ENCODE measurements at regions not wholly inside any gene's neighbourhood (a gene's known extent, or its start where the extent isn't known, plus 50 kb on each side); places are given as distances from the start of the nearest gene placed in this dataset.

DNA sequence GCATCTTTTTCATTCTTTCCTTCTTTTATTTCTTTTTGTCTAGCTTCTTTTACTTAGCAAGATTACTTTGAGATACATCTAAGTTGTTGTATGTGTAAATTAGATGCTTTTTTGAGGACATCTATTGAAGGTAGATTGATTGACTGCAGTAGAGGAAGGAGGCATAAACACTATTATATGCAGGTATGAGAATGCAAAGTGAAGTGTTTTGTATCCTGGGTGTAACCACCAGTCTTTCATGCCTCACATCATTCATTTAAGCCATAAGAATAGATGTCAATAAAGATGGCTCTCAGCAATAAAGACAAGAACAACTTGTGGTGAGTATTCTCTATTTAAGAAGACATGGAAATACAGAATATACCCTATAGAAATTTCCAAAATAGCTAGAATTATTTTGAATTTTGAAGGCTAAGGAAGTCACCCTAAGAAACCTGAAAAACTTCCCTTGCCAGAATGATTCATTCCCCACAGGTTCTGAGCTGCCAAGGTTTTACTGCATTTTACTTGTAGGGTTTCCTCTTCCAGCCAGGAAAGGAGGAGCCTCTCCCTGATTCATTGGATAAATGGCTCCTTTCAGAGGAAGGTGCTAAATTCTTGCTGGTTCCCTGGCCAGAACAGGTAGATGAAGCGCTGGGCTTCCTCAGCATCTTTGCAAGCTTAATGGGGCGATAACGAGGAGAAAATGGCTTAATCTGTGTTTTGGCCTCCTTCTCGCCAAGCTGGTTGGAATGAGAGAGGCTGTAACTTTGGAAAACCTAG is 279.8 kb upstream of the SLC14A2 start:
- Histone ChIP-seq H3K36me3 (replicated peaks in 1 of 2; ENCODE audit: control extremely low read depth in 1 of 2, control insufficient read depth in 1 of 2, extremely low read depth in 1 of 2, insufficient read depth in 2 of 2, low read length in 1 of 2) (no peaks in the 10 kb centered on the region), H2AFZ (ENCODE audit: insufficient read depth, low read depth, low read length, poor library complexity, severe bottlenecking) (no peak overlapping the region), H3K4me2 (replicated peaks; ENCODE audit: low read depth, low read length, poor library complexity, severe bottlenecking) (no peak overlapping the region), H3K79me2 (ENCODE audit: control insufficient read depth, insufficient read depth, low read length) (no peaks in the 10 kb centered on the region), H3K9me3 (ENCODE audit: control extremely low read depth in 1 of 3, control insufficient read depth in 2 of 3, insufficient read depth in 1 of 3, low read length in 2 of 3) (no peaks in the 10 kb centered on the region), H3K27me3 (replicated peaks in 1 of 4; ENCODE audit: control extremely low read depth in 1 of 4, control insufficient read depth in 3 of 4, insufficient read depth in 4 of 4, low read length in 3 of 4) (peaks cover 0 to 11% (median 2%) of the 10 kb centered on the region in 4 experiments), H3K27ac (ENCODE audit: low read length in 2 of 2) (no peak overlapping the region), H3K9ac (ENCODE audit: low read length) (no peak overlapping the region), H3K4me3 (ENCODE audit: control extremely low read depth in 1 of 5, extremely low read depth in 1 of 5, insufficient read depth in 1 of 5, low read depth in 2 of 5, low read length in 4 of 5) (no peak overlapping the region), H3K4me1 (ENCODE audit: control insufficient read depth in 2 of 2, insufficient read depth in 2 of 2, low read length in 2 of 2) (no peaks in the 10 kb centered on the region), H4K20me1 (ENCODE audit: control insufficient read depth, insufficient read depth, low read length, poor library complexity, severe bottlenecking) (no peaks in the 10 kb centered on the region)
- ChIA-PET CTCF (no interaction called here), POLR2A (no interaction called here)
- Mint-ChIP-seq H3K4me3 (no peak overlapping the region), H3K9me3 (ENCODE audit: insufficient read depth) (no peaks in the 10 kb centered on the region), H3K4me1 (no peaks in the 10 kb centered on the region), H3K27ac (no peak overlapping the region), H3K27me3 (peaks cover 27% of the 10 kb centered on the region)
- ATAC-seq (ENCODE audit: low read depth), result no peak
- no peak for DNase-seq
- no peak for TF ChIP-seq EZH2 (IDR thresholded peaks at IDR 0.05; ENCODE audit: borderline replicate concordance, insufficient read depth, low read depth, low read length, poor library complexity, severe bottlenecking)
- TF ChIP-seq, protein P1, sequence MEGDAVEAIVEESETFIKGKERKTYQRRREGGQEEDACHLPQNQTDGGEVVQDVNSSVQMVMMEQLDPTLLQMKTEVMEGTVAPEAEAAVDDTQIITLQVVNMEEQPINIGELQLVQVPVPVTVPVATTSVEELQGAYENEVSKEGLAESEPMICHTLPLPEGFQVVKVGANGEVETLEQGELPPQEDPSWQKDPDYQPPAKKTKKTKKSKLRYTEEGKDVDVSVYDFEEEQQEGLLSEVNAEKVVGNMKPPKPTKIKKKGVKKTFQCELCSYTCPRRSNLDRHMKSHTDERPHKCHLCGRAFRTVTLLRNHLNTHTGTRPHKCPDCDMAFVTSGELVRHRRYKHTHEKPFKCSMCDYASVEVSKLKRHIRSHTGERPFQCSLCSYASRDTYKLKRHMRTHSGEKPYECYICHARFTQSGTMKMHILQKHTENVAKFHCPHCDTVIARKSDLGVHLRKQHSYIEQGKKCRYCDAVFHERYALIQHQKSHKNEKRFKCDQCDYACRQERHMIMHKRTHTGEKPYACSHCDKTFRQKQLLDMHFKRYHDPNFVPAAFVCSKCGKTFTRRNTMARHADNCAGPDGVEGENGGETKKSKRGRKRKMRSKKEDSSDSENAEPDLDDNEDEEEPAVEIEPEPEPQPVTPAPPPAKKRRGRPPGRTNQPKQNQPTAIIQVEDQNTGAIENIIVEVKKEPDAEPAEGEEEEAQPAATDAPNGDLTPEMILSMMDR (IDR thresholded peaks at IDR 0.05), result no peak
- intact Hi-C loops (cut with micrococcal nuclease), result no loop called here
- 90% methylated on average over 4 of the region's 4 CpGs for WGBS (ENCODE audit: insufficient coverage)

DNA sequence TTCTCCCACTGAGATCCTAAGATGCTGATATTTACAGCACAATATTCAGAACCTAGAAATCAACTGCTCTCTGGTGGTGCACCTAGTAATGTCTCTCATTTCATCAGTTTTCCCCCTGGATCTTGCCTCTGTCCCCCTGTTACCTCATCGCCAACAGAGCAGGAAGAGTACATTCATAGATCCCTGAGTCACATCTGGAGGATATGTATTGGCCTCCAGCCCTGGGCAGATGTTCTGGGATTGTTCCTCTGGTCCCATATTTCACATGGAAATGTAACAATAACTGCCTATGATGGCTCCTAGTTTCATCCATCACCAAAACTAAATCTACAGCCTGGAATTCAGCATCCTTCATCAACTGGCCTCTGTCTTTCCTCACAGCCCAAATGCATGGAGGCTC is 278.8 kb upstream of the SLC14A2 start:
- Histone ChIP-seq H3K36me3 (replicated peaks in 1 of 2; ENCODE audit: control extremely low read depth in 1 of 2, control insufficient read depth in 1 of 2, extremely low read depth in 1 of 2, insufficient read depth in 2 of 2, low read length in 1 of 2) (no peaks in the 10 kb centered on the region), H4K20me1 (ENCODE audit: control insufficient read depth, insufficient read depth, low read length, poor library complexity, severe bottlenecking) (no peaks in the 10 kb centered on the region), H3K27me3 (replicated peaks in 1 of 4; ENCODE audit: control extremely low read depth in 1 of 4, control insufficient read depth in 3 of 4, insufficient read depth in 4 of 4, low read length in 3 of 4) (peaks cover 0 to 11% (median 2%) of the 10 kb centered on the region in 4 experiments), H3K9me3 (ENCODE audit: control extremely low read depth in 1 of 3, control insufficient read depth in 2 of 3, insufficient read depth in 1 of 3, low read length in 2 of 3) (no peaks in the 10 kb centered on the region), H2AFZ (ENCODE audit: insufficient read depth, low read depth, low read length, poor library complexity, severe bottlenecking) (no peak overlapping the region), H3K27ac (ENCODE audit: low read length in 2 of 2) (no peak overlapping the region), H3K9ac (ENCODE audit: low read length) (no peak overlapping the region), H3K4me2 (replicated peaks; ENCODE audit: low read depth, low read length, poor library complexity, severe bottlenecking) (no peak overlapping the region), H3K4me3 (ENCODE audit: control extremely low read depth in 1 of 5, extremely low read depth in 1 of 5, insufficient read depth in 1 of 5, low read depth in 2 of 5, low read length in 4 of 5) (no peak overlapping the region), H3K79me2 (ENCODE audit: control insufficient read depth, insufficient read depth, low read length) (no peaks in the 10 kb centered on the region), H3K4me1 (ENCODE audit: control insufficient read depth in 2 of 2, insufficient read depth in 2 of 2, low read length in 2 of 2) (no peaks in the 10 kb centered on the region)
- no peak for TF ChIP-seq EZH2 (IDR thresholded peaks at IDR 0.05; ENCODE audit: borderline replicate concordance, insufficient read depth, low read depth, low read length, poor library complexity, severe bottlenecking)
- TF ChIP-seq, protein P1 (IDR thresholded peaks at IDR 0.05), result no peak
- ChIA-PET CTCF (no interaction called here), POLR2A (no interaction called here)
- DNase-seq (no peak), ATAC-seq (ENCODE audit: low read depth) (no peak)
- Mint-ChIP-seq H3K4me3 (no peak overlapping the region), H3K27me3 (peaks cover 31% of the 10 kb centered on the region), H3K4me1 (no peaks in the 10 kb centered on the region), H3K9me3 (ENCODE audit: insufficient read depth) (no peaks in the 10 kb centered on the region), H3K27ac (no peak overlapping the region)
- intact Hi-C loops (cut with micrococcal nuclease), result no loop called here
- WGBS (ENCODE audit: insufficient coverage), result 100% methylated on average over 1 of the region's 1 CpG
